ENCODE measurements at regions not wholly inside any gene's neighbourhood (a gene's known extent, or its start where the extent isn't known, plus 50 kb on each side); places are given as distances from the start of the nearest gene placed in this dataset.

GRCh38 chr6:4581468-4582385 is 194.5 kb upstream of the CDYL start:
- Histone ChIP-seq H3K9me3 (replicated peaks in 1 of 2; ENCODE audit: control insufficient read depth in 2 of 2, insufficient read depth in 1 of 2, low read depth in 1 of 2, low read length in 2 of 2) (peaks cover 0 to 2% of the 10 kb centered on the region in 2 donors), H3K4ac (ENCODE audit: low read length) (no peak overlapping the region), H2AK5ac (ENCODE audit: low read depth, low read length) (no peak overlapping the region), H3K4me2 (ENCODE audit: insufficient read depth, low read length, poor library complexity, severe bottlenecking) (no peak overlapping the region), H3K79me1 (ENCODE audit: low read depth, low read length) (no peaks in the 10 kb centered on the region), H3K14ac (ENCODE audit: low read length) (no peak overlapping the region), H3K23ac (ENCODE audit: low read depth, low read length, poor library complexity) (no peak overlapping the region), H2BK12ac (ENCODE audit: low read length) (no peak overlapping the region), H3K36me3 (replicated peaks in 1 of 2; ENCODE audit: control insufficient read depth in 2 of 2, insufficient read depth in 2 of 2, low read length in 2 of 2) (no peaks in the 10 kb centered on the region), H3K27ac (replicated peaks; ENCODE audit: low read length) (no peak overlapping the region), H2BK120ac (ENCODE audit: low read depth, low read length) (no peak overlapping the region), H3K27me3 (ENCODE audit: control insufficient read depth in 3 of 3, insufficient read depth in 3 of 3, low read depth in 1 of 3, low read length in 3 of 3) (no peaks in the 10 kb centered on the region), H2BK15ac (ENCODE audit: low read length) (no peak overlapping the region), H4K91ac (ENCODE audit: low read depth, low read length, poor library complexity) (no peak overlapping the region), H2BK5ac (ENCODE audit: low read length) (no peak overlapping the region), H3K4me3 (ENCODE audit: low read length in 2 of 2) (no peak overlapping the region), H4K8ac (ENCODE audit: low read depth, low read length) (no peak overlapping the region), H2AFZ (ENCODE audit: low read length) (no peak overlapping the region), H3K9ac (ENCODE audit: low read depth, low read length, poor library complexity) (no peak overlapping the region), H3K18ac (ENCODE audit: low read length) (no peak overlapping the region), H3K4me1 (ENCODE audit: control insufficient read depth in 2 of 2, insufficient read depth in 1 of 2, low read depth in 1 of 2, low read length in 2 of 2) (peaks cover 0 to 4% of the 10 kb centered on the region in 2 donors)
- no peak for DNase-seq (ENCODE audit: low spot score)
- no CpG with 5 or more reads among the region's 6 CpGs for WGBS, 2 donors (ENCODE audit: extremely low coverage in 2 of 2, insufficient read length in 2 of 2, insufficient replicate concordance in 1 of 2)

DNA sequence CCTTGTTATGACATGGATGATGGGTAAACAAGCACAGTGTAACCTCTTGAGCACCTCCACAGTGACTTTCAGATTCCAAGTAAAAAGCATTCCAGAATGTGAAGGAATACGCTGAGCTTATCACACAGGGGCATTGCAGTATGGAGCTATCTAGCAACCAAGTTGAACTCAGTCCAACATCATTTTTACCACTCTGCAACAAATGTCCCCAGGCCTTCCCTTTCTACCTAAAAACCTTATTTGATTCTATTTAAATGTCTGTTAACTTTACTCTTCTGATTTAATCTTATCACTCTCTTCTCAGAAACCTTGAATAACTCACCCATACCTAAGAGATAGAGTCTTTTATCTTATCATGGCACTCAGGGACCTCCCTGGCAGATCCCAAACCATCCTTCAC is 195.8 kb upstream of the CDYL start:
- Histone ChIP-seq H3K27me3 (ENCODE audit: control insufficient read depth in 3 of 3, insufficient read depth in 3 of 3, low read depth in 1 of 3, low read length in 3 of 3) (no peaks in the 10 kb centered on the region), H3K4me3 (ENCODE audit: low read length in 2 of 2) (no peak overlapping the region), H3K9ac (ENCODE audit: low read depth, low read length, poor library complexity) (no peak overlapping the region), H3K9me3 (replicated peaks in 1 of 2; ENCODE audit: control insufficient read depth in 2 of 2, insufficient read depth in 1 of 2, low read depth in 1 of 2, low read length in 2 of 2) (peaks cover 0 to 2% of the 10 kb centered on the region in 2 donors), H4K8ac (ENCODE audit: low read depth, low read length) (no peak overlapping the region), H3K14ac (ENCODE audit: low read length) (no peak overlapping the region), H3K79me1 (ENCODE audit: low read depth, low read length) (no peaks in the 10 kb centered on the region), H3K23ac (ENCODE audit: low read depth, low read length, poor library complexity) (no peak overlapping the region), H3K4me1 (ENCODE audit: control insufficient read depth in 2 of 2, insufficient read depth in 1 of 2, low read depth in 1 of 2, low read length in 2 of 2) (peaks cover 0 to 5% of the 10 kb centered on the region in 2 donors), H3K27ac (replicated peaks; ENCODE audit: low read length) (no peak overlapping the region), H3K4me2 (ENCODE audit: insufficient read depth, low read length, poor library complexity, severe bottlenecking) (no peak overlapping the region), H2AK5ac (ENCODE audit: low read depth, low read length) (no peak overlapping the region), H2BK5ac (ENCODE audit: low read length) (no peak overlapping the region), H2AFZ (ENCODE audit: low read length) (no peak overlapping the region), H2BK120ac (ENCODE audit: low read depth, low read length) (no peak overlapping the region), H3K4ac (ENCODE audit: low read length) (no peak overlapping the region), H4K91ac (ENCODE audit: low read depth, low read length, poor library complexity) (no peak overlapping the region), H2BK15ac (ENCODE audit: low read length) (no peak overlapping the region), H3K18ac (ENCODE audit: low read length) (no peak overlapping the region), H3K36me3 (replicated peaks in 1 of 2; ENCODE audit: control insufficient read depth in 2 of 2, insufficient read depth in 2 of 2, low read length in 2 of 2) (no peaks in the 10 kb centered on the region), H2BK12ac (ENCODE audit: low read length) (no peak overlapping the region)
- no CpG with 5 or more reads among the region's 1 CpG for WGBS, 2 donors (ENCODE audit: extremely low coverage in 2 of 2, insufficient read length in 2 of 2, insufficient replicate concordance in 1 of 2)
- no peak for DNase-seq (ENCODE audit: low spot score)

DNA sequence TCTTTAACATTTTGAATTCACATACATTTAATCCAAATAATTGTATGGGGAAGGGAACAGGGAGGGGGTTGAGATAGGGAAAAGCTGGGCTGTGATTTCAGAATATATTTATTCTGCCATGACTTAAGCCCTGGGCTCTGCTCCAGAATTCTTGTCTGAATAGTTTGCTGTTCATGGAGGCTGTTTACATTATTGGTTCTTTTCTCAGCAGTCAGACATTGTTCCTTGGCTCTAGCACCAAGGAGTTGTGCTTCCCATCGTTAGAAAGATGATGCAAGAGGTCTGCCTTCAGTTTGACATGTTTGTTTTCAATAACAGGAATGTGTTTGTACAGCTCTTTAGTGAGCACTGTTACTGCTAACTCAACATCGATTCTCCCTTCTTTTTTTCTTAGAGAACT is 198.8 kb upstream of the CDYL start:
- peaks cover 0 to 3% of the 10 kb centered on the region in 2 donors for H3K9me3 ChIP-seq (replicated peaks in 1 of 2; ENCODE audit: control insufficient read depth in 2 of 2, insufficient read depth in 1 of 2, low read depth in 1 of 2, low read length in 2 of 2)
- H2AFZ ChIP-seq (ENCODE audit: low read length) = no peak overlapping the region
- no peak overlapping the region for H4K8ac ChIP-seq (ENCODE audit: low read depth, low read length)
- no peak overlapping the region for H3K9ac ChIP-seq (ENCODE audit: low read depth, low read length, poor library complexity)
- DNase-seq (ENCODE audit: low spot score) = no peak
- no peak overlapping the region for H3K18ac ChIP-seq (ENCODE audit: low read length)
- no peak overlapping the region for H2BK120ac ChIP-seq (ENCODE audit: low read depth, low read length)
- no peak overlapping the region for H2BK12ac ChIP-seq (ENCODE audit: low read length)
- no peak overlapping the region for H2AK5ac ChIP-seq (ENCODE audit: low read depth, low read length)
- H2BK15ac ChIP-seq (ENCODE audit: low read length) = no peak overlapping the region
- no peak overlapping the region for H3K4me2 ChIP-seq (ENCODE audit: insufficient read depth, low read length, poor library complexity, severe bottlenecking)
- no peak overlapping the region for H3K4me3 ChIP-seq (ENCODE audit: low read length in 2 of 2)
- H3K4me1 ChIP-seq (ENCODE audit: control insufficient read depth in 2 of 2, insufficient read depth in 1 of 2, low read depth in 1 of 2, low read length in 2 of 2) = peaks cover 0 to 7% of the 10 kb centered on the region in 2 donors
- no peak overlapping the region for H3K23ac ChIP-seq (ENCODE audit: low read depth, low read length, poor library complexity)
- no peak overlapping the region for H4K91ac ChIP-seq (ENCODE audit: low read depth, low read length, poor library complexity)
- no peaks in the 10 kb centered on the region for H3K79me1 ChIP-seq (ENCODE audit: low read depth, low read length)
- no peak overlapping the region for H3K27ac ChIP-seq (replicated peaks; ENCODE audit: low read length)
- H2BK5ac ChIP-seq (ENCODE audit: low read length) = no peak overlapping the region
- H3K36me3 ChIP-seq (replicated peaks in 1 of 2; ENCODE audit: control insufficient read depth in 2 of 2, insufficient read depth in 2 of 2, low read length in 2 of 2) = no peaks in the 10 kb centered on the region
- no peak overlapping the region for H3K4ac ChIP-seq (ENCODE audit: low read length)
- H3K27me3 ChIP-seq (ENCODE audit: control insufficient read depth in 3 of 3, insufficient read depth in 3 of 3, low read depth in 1 of 3, low read length in 3 of 3) = no peaks in the 10 kb centered on the region
- H3K14ac ChIP-seq (ENCODE audit: low read length) = no peak overlapping the region
- no CpG with 5 or more reads among the region's 2 CpGs for WGBS, 2 donors (ENCODE audit: extremely low coverage in 2 of 2, insufficient read length in 2 of 2, insufficient replicate concordance in 1 of 2)

- Histone ChIP-seq H2BK12ac (ENCODE audit: low read length) (no peak overlapping the region), H3K9me3 (replicated peaks in 1 of 2; ENCODE audit: control insufficient read depth in 2 of 2, insufficient read depth in 1 of 2, low read depth in 1 of 2, low read length in 2 of 2) (peaks cover 0 to 1% of the 10 kb centered on the region in 2 donors), H3K4me3 (ENCODE audit: low read length in 2 of 2) (no peak overlapping the region), H2AFZ (ENCODE audit: low read length) (no peak overlapping the region), H2BK120ac (ENCODE audit: low read depth, low read length) (no peak overlapping the region), H2BK5ac (ENCODE audit: low read length) (no peak overlapping the region), H4K8ac (ENCODE audit: low read depth, low read length) (no peak overlapping the region), H3K27me3 (ENCODE audit: control insufficient read depth in 3 of 3, insufficient read depth in 3 of 3, low read depth in 1 of 3, low read length in 3 of 3) (no peaks in the 10 kb centered on the region), H3K27ac (replicated peaks; ENCODE audit: low read length) (no peak overlapping the region), H2BK15ac (ENCODE audit: low read length) (no peak overlapping the region), H3K14ac (ENCODE audit: low read length) (no peak overlapping the region), H4K91ac (ENCODE audit: low read depth, low read length, poor library complexity) (no peak overlapping the region), H2AK5ac (ENCODE audit: low read depth, low read length) (no peak overlapping the region), H3K23ac (ENCODE audit: low read depth, low read length, poor library complexity) (no peak overlapping the region), H3K4me1 (ENCODE audit: control insufficient read depth in 2 of 2, insufficient read depth in 1 of 2, low read depth in 1 of 2, low read length in 2 of 2) (peaks cover 0 to 3% of the 10 kb centered on the region in 2 donors), H3K18ac (ENCODE audit: low read length) (no peak overlapping the region), H3K36me3 (replicated peaks in 1 of 2; ENCODE audit: control insufficient read depth in 2 of 2, insufficient read depth in 2 of 2, low read length in 2 of 2) (no peaks in the 10 kb centered on the region), H3K9ac (ENCODE audit: low read depth, low read length, poor library complexity) (no peak overlapping the region), H3K79me1 (ENCODE audit: low read depth, low read length) (no peaks in the 10 kb centered on the region), H3K4ac (ENCODE audit: low read length) (no peak overlapping the region), H3K4me2 (ENCODE audit: insufficient read depth, low read length, poor library complexity, severe bottlenecking) (no peak overlapping the region)
- no CpG with 5 or more reads among the region's 5 CpGs for whole genome bisulfite sequencing, 2 donors (ENCODE audit: extremely low coverage in 2 of 2, insufficient read length in 2 of 2, insufficient replicate concordance in 1 of 2)
- DNase-seq (ENCODE audit: low spot score) = no peak
Measured at GRCh38 chr6:4575714-4576113, 200.5 kb upstream of the CDYL start.

All from neuronal stem cell (in vitro differentiated cells).